ENCODE measurements at regions not wholly inside any gene's neighbourhood (a gene's known extent, or its start where the extent isn't known, plus 50 kb on each side); places are given as distances from the start of the nearest gene placed in this dataset.

GRCh38 chr18:68509902-68510301 lies 205.0 kb downstream of the TMX3 start:
- no peak for TF ChIP-seq POLR2A (IDR thresholded peaks at IDR 0.05; ENCODE audit: extremely low read depth, insufficient read length)
- no peak for TF ChIP-seq CTCF (IDR thresholded peaks at IDR 0.05; ENCODE audit: low read depth, low read length)
